ENCODE measurements at regions not wholly inside any gene's neighbourhood (a gene's known extent, or its start where the extent isn't known, plus 50 kb on each side); places are given as distances from the start of the nearest gene placed in this dataset.
A peak's percentile ranks its signal among the peaks of the same experiment; 100 is the strongest.

DNA sequence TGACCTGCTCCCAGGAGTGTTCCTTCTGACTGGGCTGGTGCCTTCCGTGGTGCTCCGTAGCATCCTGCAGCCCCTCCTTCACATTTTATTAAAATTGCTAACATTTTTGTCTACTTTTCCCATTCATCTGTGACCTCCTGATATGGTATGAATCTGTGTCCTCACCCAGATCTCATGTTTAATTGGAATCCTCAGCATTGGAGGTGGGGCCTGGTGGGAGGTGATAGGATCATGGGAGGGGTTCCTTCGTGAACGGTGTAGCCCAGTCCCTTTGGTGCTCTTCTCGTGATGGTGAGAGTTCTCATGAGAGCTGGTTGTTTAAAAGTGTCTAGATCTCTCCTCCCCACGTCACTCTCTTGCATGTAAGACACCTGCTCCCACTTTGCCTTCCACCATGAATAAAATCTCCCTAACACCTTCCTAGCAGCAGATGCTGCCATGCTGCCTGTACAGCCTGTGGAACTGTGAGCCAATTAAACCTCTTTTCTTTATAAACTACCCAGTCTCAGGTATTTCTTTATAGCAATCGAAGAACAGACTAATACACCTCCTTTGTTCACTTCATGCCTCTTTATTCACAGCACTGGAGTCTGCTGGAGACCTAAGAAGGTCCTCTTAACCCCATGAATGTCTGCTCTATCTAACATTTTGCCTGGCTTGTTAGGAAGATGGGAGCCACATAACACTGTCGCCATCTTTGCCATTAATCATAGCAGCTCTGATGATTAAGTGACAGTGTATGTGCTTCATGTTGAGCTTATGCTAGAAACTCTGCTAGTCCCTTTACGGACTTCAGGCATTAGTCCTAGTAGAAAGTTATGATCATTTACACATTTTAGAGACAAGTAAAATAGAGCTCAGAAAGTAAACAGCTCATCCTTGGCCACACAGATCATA lies 377.7 kb upstream of the MAF start:
- Histone ChIP-seq H3K36me3 (ENCODE audit: insufficient read depth, low read length) (no peaks in the 10 kb centered on the region), H3K27me3 (ENCODE audit: insufficient read depth, low read length, poor library complexity, severe bottlenecking) (no peaks in the 10 kb centered on the region), H4K20me1 (ENCODE audit: insufficient read depth, low read length, poor library complexity, severe bottlenecking) (no peaks in the 10 kb centered on the region), H3K79me2 (ENCODE audit: insufficient read depth, low read length) (no peaks in the 10 kb centered on the region), H3K9ac (ENCODE audit: low read depth, low read length, poor library complexity, severe bottlenecking) (no peak overlapping the region), H3K4me1 (ENCODE audit: insufficient read depth, low read length, poor library complexity, severe bottlenecking) (no peaks in the 10 kb centered on the region), H3K4me2 (ENCODE audit: low read depth, low read length, poor library complexity, severe bottlenecking) (no peak overlapping the region), H3F3A (ENCODE audit: low read depth) (no peaks in the 10 kb centered on the region), H3K9me2 (replicated peaks; ENCODE audit: low read depth, low read length) (no peaks in the 10 kb centered on the region), H2AFZ (ENCODE audit: low read length) (no peak overlapping the region), H3K9me3 (ENCODE audit: insufficient read depth, low read depth, low read length) (no peaks in the 10 kb centered on the region), H3K4me3 (ENCODE audit: low read length, poor library complexity, severe bottlenecking) (no peak overlapping the region)
- no peak for TF ChIP-seq EZH2phosphoT487 (IDR thresholded peaks at IDR 0.05; ENCODE audit: borderline replicate concordance)
- TF ChIP-seq, protein P1, sequence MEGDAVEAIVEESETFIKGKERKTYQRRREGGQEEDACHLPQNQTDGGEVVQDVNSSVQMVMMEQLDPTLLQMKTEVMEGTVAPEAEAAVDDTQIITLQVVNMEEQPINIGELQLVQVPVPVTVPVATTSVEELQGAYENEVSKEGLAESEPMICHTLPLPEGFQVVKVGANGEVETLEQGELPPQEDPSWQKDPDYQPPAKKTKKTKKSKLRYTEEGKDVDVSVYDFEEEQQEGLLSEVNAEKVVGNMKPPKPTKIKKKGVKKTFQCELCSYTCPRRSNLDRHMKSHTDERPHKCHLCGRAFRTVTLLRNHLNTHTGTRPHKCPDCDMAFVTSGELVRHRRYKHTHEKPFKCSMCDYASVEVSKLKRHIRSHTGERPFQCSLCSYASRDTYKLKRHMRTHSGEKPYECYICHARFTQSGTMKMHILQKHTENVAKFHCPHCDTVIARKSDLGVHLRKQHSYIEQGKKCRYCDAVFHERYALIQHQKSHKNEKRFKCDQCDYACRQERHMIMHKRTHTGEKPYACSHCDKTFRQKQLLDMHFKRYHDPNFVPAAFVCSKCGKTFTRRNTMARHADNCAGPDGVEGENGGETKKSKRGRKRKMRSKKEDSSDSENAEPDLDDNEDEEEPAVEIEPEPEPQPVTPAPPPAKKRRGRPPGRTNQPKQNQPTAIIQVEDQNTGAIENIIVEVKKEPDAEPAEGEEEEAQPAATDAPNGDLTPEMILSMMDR (conservative IDR thresholded peaks at IDR 0.05; ENCODE audit: low read length), result no peak

DNA sequence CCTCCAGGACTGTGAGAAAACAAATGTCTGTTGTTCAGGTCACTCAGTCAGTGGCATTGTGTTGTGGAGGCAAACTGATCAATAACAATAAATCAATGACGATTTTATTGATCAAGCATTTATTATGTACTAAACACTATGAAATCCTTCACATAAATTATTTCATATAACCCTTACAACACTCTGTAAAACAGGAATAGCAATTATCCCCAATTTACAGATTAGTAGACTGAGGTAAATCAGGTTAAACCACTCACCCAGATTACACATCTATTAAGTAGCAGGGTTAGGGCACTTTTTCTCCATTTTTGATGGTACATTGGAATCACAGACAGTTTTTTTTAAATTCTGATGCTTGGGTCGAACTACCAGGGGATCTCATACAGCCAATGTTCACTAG lies 372.8 kb upstream of the MAF start:
- Histone ChIP-seq H3K4me1 (ENCODE audit: insufficient read depth, low read length, poor library complexity, severe bottlenecking) (peaks cover 12% of the 10 kb centered on the region), H3F3A (ENCODE audit: low read depth) (no peaks in the 10 kb centered on the region), H3K27me3 (ENCODE audit: insufficient read depth, low read length, poor library complexity, severe bottlenecking) (no peaks in the 10 kb centered on the region), H3K36me3 (ENCODE audit: insufficient read depth, low read length) (no peaks in the 10 kb centered on the region), H4K20me1 (ENCODE audit: insufficient read depth, low read length, poor library complexity, severe bottlenecking) (no peaks in the 10 kb centered on the region), H3K9me2 (replicated peaks; ENCODE audit: low read depth, low read length) (no peaks in the 10 kb centered on the region), H2AFZ (ENCODE audit: low read length) (no peak overlapping the region), H3K4me2 (ENCODE audit: low read depth, low read length, poor library complexity, severe bottlenecking) (no peak overlapping the region), H3K9me3 (ENCODE audit: insufficient read depth, low read depth, low read length) (no peaks in the 10 kb centered on the region), H3K4me3 (ENCODE audit: low read length, poor library complexity, severe bottlenecking) (no peak overlapping the region), H3K9ac (ENCODE audit: low read depth, low read length, poor library complexity, severe bottlenecking) (no peak overlapping the region), H3K79me2 (ENCODE audit: insufficient read depth, low read length) (no peaks in the 10 kb centered on the region)
- TF ChIP-seq, protein P1 (conservative IDR thresholded peaks at IDR 0.05; ENCODE audit: low read length), result no peak
- no peak for TF ChIP-seq EZH2phosphoT487 (IDR thresholded peaks at IDR 0.05; ENCODE audit: borderline replicate concordance)

DNA sequence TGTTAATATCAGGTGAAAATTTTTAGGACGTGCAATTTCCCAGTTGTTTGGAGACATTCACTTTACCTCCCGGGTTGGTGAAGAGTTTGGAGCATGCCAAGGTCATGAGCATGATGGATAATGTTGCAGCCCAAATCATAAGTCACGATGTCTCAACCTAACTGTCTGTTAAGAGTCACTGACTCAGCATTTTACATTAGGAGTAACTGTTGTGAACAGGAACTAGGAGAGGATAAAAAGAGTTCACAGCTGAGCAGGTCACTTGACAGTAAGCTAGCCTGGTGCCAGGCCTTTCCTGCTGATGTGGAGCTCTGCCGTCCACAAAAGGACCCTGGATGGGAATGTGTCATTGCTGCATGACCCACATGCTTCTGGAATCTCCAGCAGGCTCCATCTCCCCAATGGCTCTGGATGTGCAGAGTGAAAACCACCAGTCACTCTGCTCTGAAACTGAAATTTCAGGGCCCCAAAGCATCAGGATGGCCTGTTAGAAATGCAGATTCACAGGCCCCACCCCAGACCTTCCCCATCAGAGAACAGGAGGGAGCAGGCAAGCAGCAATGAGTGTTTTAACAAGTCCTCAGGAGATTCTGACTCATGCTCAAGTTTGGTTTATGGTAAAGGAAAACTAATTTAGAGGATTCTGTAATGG lies 371.6 kb upstream of the MAF start:
- no peaks in the 10 kb centered on the region for H3K79me2 ChIP-seq (ENCODE audit: insufficient read depth, low read length)
- no peaks in the 10 kb centered on the region for H3F3A ChIP-seq (ENCODE audit: low read depth)
- peak overlapping the region; percentile 39 for H2AFZ ChIP-seq (ENCODE audit: low read length)
- H3K27me3 ChIP-seq (ENCODE audit: insufficient read depth, low read length, poor library complexity, severe bottlenecking), result no peaks in the 10 kb centered on the region
- H3K36me3 ChIP-seq (ENCODE audit: insufficient read depth, low read length), result no peaks in the 10 kb centered on the region
- H3K4me1 ChIP-seq (ENCODE audit: insufficient read depth, low read length, poor library complexity, severe bottlenecking), result peaks cover 12% of the 10 kb centered on the region
- H3K4me3 ChIP-seq (ENCODE audit: low read length, poor library complexity, severe bottlenecking), result no peak overlapping the region
- H4K20me1 ChIP-seq (ENCODE audit: insufficient read depth, low read length, poor library complexity, severe bottlenecking), result no peaks in the 10 kb centered on the region
- no peaks in the 10 kb centered on the region for H3K9me2 ChIP-seq (replicated peaks; ENCODE audit: low read depth, low read length)
- no peaks in the 10 kb centered on the region for H3K9me3 ChIP-seq (ENCODE audit: insufficient read depth, low read depth, low read length)
- H3K4me2 ChIP-seq (ENCODE audit: low read depth, low read length, poor library complexity, severe bottlenecking), result no peak overlapping the region
- no peak for TF ChIP-seq EZH2phosphoT487 (IDR thresholded peaks at IDR 0.05; ENCODE audit: borderline replicate concordance)
- H3K9ac ChIP-seq (ENCODE audit: low read depth, low read length, poor library complexity, severe bottlenecking), result peak overlapping the region; percentile 25
